ENCODE measurements at regions not wholly inside any gene's neighbourhood (a gene's known extent, or its start where the extent isn't known, plus 50 kb on each side); places are given as distances from the start of the nearest gene placed in this dataset.
"Not testable (repeated sequence)": the region's sequence is repeated elsewhere in the genome, so short reads cannot be mapped to it uniquely, and the experiment has no call there.

- peaks cover 3% of the 10 kb centered on the region for H3K4me1 Mint-ChIP-seq
- H2AFZ ChIP-seq (ENCODE audit: insufficient read depth, low read depth, low read length, poor library complexity, severe bottlenecking) = no peak overlapping the region
- H3K79me2 ChIP-seq (ENCODE audit: control insufficient read depth, insufficient read depth, low read length) = no peaks in the 10 kb centered on the region
- no peak for DNase-seq
- no peak overlapping the region for H3K27ac ChIP-seq (ENCODE audit: low read length in 2 of 2)
- H3K36me3 ChIP-seq (replicated peaks in 1 of 2; ENCODE audit: control extremely low read depth in 1 of 2, control insufficient read depth in 1 of 2, extremely low read depth in 1 of 2, insufficient read depth in 2 of 2, low read length in 1 of 2) = no peaks in the 10 kb centered on the region
- H3K4me2 ChIP-seq (replicated peaks; ENCODE audit: low read depth, low read length, poor library complexity, severe bottlenecking) = no peak overlapping the region
- H3K9me3 ChIP-seq (ENCODE audit: control extremely low read depth in 1 of 3, control insufficient read depth in 2 of 3, insufficient read depth in 1 of 3, low read length in 2 of 3) = peaks cover 0 to 3% (median 0%) of the 10 kb centered on the region in 3 donors
- TF ChIP-seq EZH2 (IDR thresholded peaks at IDR 0.05; ENCODE audit: borderline replicate concordance, insufficient read depth, low read depth, low read length, poor library complexity, severe bottlenecking) (no peak), CTCF (IDR thresholded peaks at IDR 0.05) (no peak)
- no peak for ATAC-seq (ENCODE audit: low read depth)
- H3K4me3 ChIP-seq (ENCODE audit: control extremely low read depth in 1 of 5, extremely low read depth in 1 of 5, insufficient read depth in 1 of 5, low read depth in 2 of 5, low read length in 4 of 5) = no peak overlapping the region
- intact Hi-C loops (cut with micrococcal nuclease) = no loop called here
- ChIA-PET CTCF (no interaction called here), POLR2A (no interaction called here)
- H3K27me3 ChIP-seq (replicated peaks in 1 of 4; ENCODE audit: control extremely low read depth in 1 of 4, control insufficient read depth in 3 of 4, insufficient read depth in 4 of 4, low read length in 3 of 4) = no peaks in the 10 kb centered on the region
- H3K9ac ChIP-seq (ENCODE audit: low read length) = no peak overlapping the region
- no peaks in the 10 kb centered on the region for H4K20me1 ChIP-seq (ENCODE audit: control insufficient read depth, insufficient read depth, low read length, poor library complexity, severe bottlenecking)
- H3K9me3 Mint-ChIP-seq (ENCODE audit: insufficient read depth) = no peaks in the 10 kb centered on the region
- 57% methylated on average over 2 of the region's 5 CpGs for WGBS (ENCODE audit: insufficient coverage)
- no peaks in the 10 kb centered on the region for H3K27me3 Mint-ChIP-seq
- H3K4me1 ChIP-seq (ENCODE audit: control insufficient read depth in 2 of 2, insufficient read depth in 2 of 2, low read length in 2 of 2) = no peaks in the 10 kb centered on the region
- no peak overlapping the region for H3K4me3 Mint-ChIP-seq
- no peak overlapping the region for H3K27ac Mint-ChIP-seq
These were observed 148.0 kb upstream of the NRP1 start for GRCh38 chr10:33482486-33482885.

- Histone ChIP-seq H3K4me1 (ENCODE audit: control insufficient read depth in 2 of 2, insufficient read depth in 2 of 2, low read length in 2 of 2) (no peaks in the 10 kb centered on the region), H3K4me2 (replicated peaks; ENCODE audit: low read depth, low read length, poor library complexity, severe bottlenecking) (no peak overlapping the region), H3K9me3 (ENCODE audit: control extremely low read depth in 1 of 3, control insufficient read depth in 2 of 3, insufficient read depth in 1 of 3, low read length in 2 of 3) (peaks cover 0 to 6% (median 0%) of the 10 kb centered on the region in 3 donors), H3K9ac (ENCODE audit: low read length) (no peak overlapping the region), H3K27ac (ENCODE audit: low read length in 2 of 2) (no peak overlapping the region), H3K4me3 (ENCODE audit: control extremely low read depth in 1 of 5, extremely low read depth in 1 of 5, insufficient read depth in 1 of 5, low read depth in 2 of 5, low read length in 4 of 5) (no peak overlapping the region), H3K79me2 (ENCODE audit: control insufficient read depth, insufficient read depth, low read length) (no peaks in the 10 kb centered on the region), H3K36me3 (replicated peaks in 1 of 2; ENCODE audit: control extremely low read depth in 1 of 2, control insufficient read depth in 1 of 2, extremely low read depth in 1 of 2, insufficient read depth in 2 of 2, low read length in 1 of 2) (no peaks in the 10 kb centered on the region), H4K20me1 (ENCODE audit: control insufficient read depth, insufficient read depth, low read length, poor library complexity, severe bottlenecking) (no peaks in the 10 kb centered on the region), H3K27me3 (replicated peaks in 1 of 4; ENCODE audit: control extremely low read depth in 1 of 4, control insufficient read depth in 3 of 4, insufficient read depth in 4 of 4, low read length in 3 of 4) (no peaks in the 10 kb centered on the region), H2AFZ (ENCODE audit: insufficient read depth, low read depth, low read length, poor library complexity, severe bottlenecking) (no peak overlapping the region)
- ATAC-seq (ENCODE audit: low read depth) (no peak), DNase-seq (no peak)
- TF ChIP-seq EZH2 (IDR thresholded peaks at IDR 0.05; ENCODE audit: borderline replicate concordance, insufficient read depth, low read depth, low read length, poor library complexity, severe bottlenecking) (no peak), CTCF (IDR thresholded peaks at IDR 0.05) (no peak)
- Mint-ChIP-seq H3K27ac (no peak overlapping the region), H3K27me3 (no peaks in the 10 kb centered on the region), H3K4me1 (no peaks in the 10 kb centered on the region), H3K4me3 (no peak overlapping the region), H3K9me3 (ENCODE audit: insufficient read depth) (no peaks in the 10 kb centered on the region)
- CTCF ChIA-PET = no interaction called here
- no CpG with 5 or more reads among the region's 1 CpG for WGBS (ENCODE audit: insufficient coverage)
- intact Hi-C loops (cut with micrococcal nuclease) = no loop called here
- POLR2A ChIA-PET = no interaction called here
These were observed 146.7 kb upstream of the NRP1 start for GRCh38 chr10:33481184-33481583.

- H3K9ac ChIP-seq (ENCODE audit: low read length); H3K27ac ChIP-seq (ENCODE audit: low read length in 2 of 2); H4K20me1 ChIP-seq (ENCODE audit: control insufficient read depth, insufficient read depth, low read length, poor library complexity, severe bottlenecking); H3K9me3 Mint-ChIP-seq (ENCODE audit: insufficient read depth); CTCF ChIA-PET; H3K4me1 Mint-ChIP-seq; H3K27me3 Mint-ChIP-seq; POLR2A ChIA-PET; H3K27me3 ChIP-seq (replicated peaks in 1 of 4; ENCODE audit: control extremely low read depth in 1 of 4, control insufficient read depth in 3 of 4, insufficient read depth in 4 of 4, low read length in 3 of 4); H3K4me3 Mint-ChIP-seq; H3K4me2 ChIP-seq (replicated peaks; ENCODE audit: low read depth, low read length, poor library complexity, severe bottlenecking); H3K4me1 ChIP-seq (ENCODE audit: control insufficient read depth in 2 of 2, insufficient read depth in 2 of 2, low read length in 2 of 2); intact Hi-C loops (cut with micrococcal nuclease); H3K4me3 ChIP-seq (ENCODE audit: control extremely low read depth in 1 of 5, extremely low read depth in 1 of 5, insufficient read depth in 1 of 5, low read depth in 2 of 5, low read length in 4 of 5); DNase-seq; ATAC-seq (ENCODE audit: low read depth); H3K9me3 ChIP-seq (ENCODE audit: control extremely low read depth in 1 of 3, control insufficient read depth in 2 of 3, insufficient read depth in 1 of 3, low read length in 2 of 3); H3K27ac Mint-ChIP-seq; H3K79me2 ChIP-seq (ENCODE audit: control insufficient read depth, insufficient read depth, low read length); H2AFZ ChIP-seq (ENCODE audit: insufficient read depth, low read depth, low read length, poor library complexity, severe bottlenecking); H3K36me3 ChIP-seq (replicated peaks in 1 of 2; ENCODE audit: control extremely low read depth in 1 of 2, control insufficient read depth in 1 of 2, extremely low read depth in 1 of 2, insufficient read depth in 2 of 2, low read length in 1 of 2): not testable (repeated sequence)
- WGBS (ENCODE audit: insufficient coverage) = 98% methylated on average over 20 of the region's 24 CpGs
These were observed 145.9 kb upstream of the NRP1 start for GRCh38 chr10:33480417-33480816.

Data from B cell (primary cell).